A549 (cell line): ENCODE measurements at regions not wholly inside any gene's neighbourhood (a gene's known extent, or its start where the extent isn't known, plus 50 kb on each side); places are given as distances from the start of the nearest gene placed in this dataset.
A peak's percentile ranks its signal among the peaks of the same experiment; 100 is the strongest.

ENCODE experiments used
- ATAC-seq, 2 experiments: fragments of 200-7000 bp in 1 of 2; fragments of >200 bp in 1 of 2; cut with Nextera tagmentation in 1 of 2; cut with Tn5 transposase in 1 of 2; 3 replicates each; pipeline versions ENCODE4 v1.8.0 to v1.9.1; 2018 to 2020; ENCODE audit warnings: mild to moderate bottlenecking in 1 of 2, moderate library complexity in 1 of 2
- CTCF ChIA-PET: fragments of 300-600 bp; sonication (Branson Sonifier 250); formaldehyde crosslinking; extraction: SDS; loops from one replicate; lab custom pipeline; 2021; ENCODE audit warnings: antibody characterized with exemption, inconsistent platforms; lab: Yijun Ruan, JAX
- POLR2A ChIA-PET: fragments of 350-600 bp; formaldehyde crosslinking; extraction: SDS; loops from one replicate; lab custom pipeline; 2021; ENCODE audit warnings: antibody characterized with exemption, inconsistent platforms; lab: Yijun Ruan, JAX
- DNase-seq, 2 experiments: peaks; one replicate each; pipeline versions ENCODE4 v3.0.0 to v3.0.0-alpha.2; 2011 to 2016; ENCODE audit warnings: low read depth in 1 of 2, low spot score in 1 of 2
- FAIRE-seq: peaks from 2 replicates; lab custom pipeline; 2011; peaks lifted over from hg19 to GRCh38; lab: Jason Lieb, UNC
- H3K27ac ChIP-seq, 2 experiments: fragments of >200 bp; sonication (Bioruptor Twin); formaldehyde crosslinking; 3 replicates each; pipeline ENCODE4 v1.5.1; 2016 to 2017
- H3K4me1 ChIP-seq: fragments of >200 bp; sonication (Bioruptor Twin); formaldehyde crosslinking; 3 replicates; pipeline ENCODE4 v1.6.1; 2016
- H3K4me2 ChIP-seq: fragments of >200 bp; sonication (Bioruptor Twin); formaldehyde crosslinking; 3 replicates; pipeline ENCODE4 v1.6.1; 2016
- H3K4me3 ChIP-seq: fragments of >200 bp; sonication (Bioruptor Twin); formaldehyde crosslinking; 3 replicates; pipeline ENCODE4 v1.5.1; 2016
- H3K9me3 ChIP-seq: fragments of >200 bp; sonication (Bioruptor Twin); formaldehyde crosslinking; 3 replicates; pipeline ENCODE4 v1.6.1; 2016
- BCL3 ChIP-seq: fragments of >200 bp; sonication (Bioruptor Twin); formaldehyde crosslinking; IDR thresholded peaks from 3 replicates; pipeline ENCODE4 v1.6.1; 2016
- CEBPB ChIP-seq, 2 experiments: fragments of >200 bp in 1 of 2; sonication (Bioruptor Twin) in 1 of 2; formaldehyde crosslinking in 1 of 2; IDR thresholded peaks; 2 replicates each; pipeline ENCODE4 v1.6.1; 2012 to 2016
- EHF ChIP-seq: fragments of 250-450 bp; sonication (Bioruptor Pico); IDR thresholded peaks from 2 replicates; pipeline ENCODE4 v1.5.0; 2020; ENCODE audit warnings: mild to moderate bottlenecking
- HOXB13 ChIP-seq: fragments of 250-450 bp; sonication (Bioruptor Pico); IDR thresholded peaks from 2 replicates; pipeline ENCODE4 v1.5.0; 2020; ENCODE audit warnings: low read depth, mild to moderate bottlenecking, moderate library complexity
- HOXB5 ChIP-seq: fragments of 250-450 bp; sonication (Bioruptor Pico); IDR thresholded peaks from 2 replicates; pipeline ENCODE4 v1.5.0; 2020; ENCODE audit warnings: mild to moderate bottlenecking, moderate library complexity
- JUN ChIP-seq, 2 experiments: fragments of >200 bp; sonication (Bioruptor Twin); formaldehyde crosslinking; IDR thresholded peaks; 2 replicates in 1 of 2; 3 replicates in 1 of 2; pipeline ENCODE4 v1.6.1; 2016 to 2017
- JUNB ChIP-seq: fragments of >200 bp; sonication (Bioruptor Twin); formaldehyde crosslinking; IDR thresholded peaks from 2 replicates; pipeline ENCODE4 v1.6.1; 2016
- KDM5A ChIP-seq: fragments of 200-600 bp; sonication (generic); IDR thresholded peaks from 2 replicates; pipeline ENCODE4 v1.6.1; 2016; ENCODE audit warnings: antibody characterized with exemption, mild to moderate bottlenecking
- MYC ChIP-seq: IDR thresholded peaks from 2 replicates; pipeline ENCODE4 v1.6.1; 2012; ENCODE audit warnings: mild to moderate bottlenecking, inconsistent platforms, low read length, improper control_type of control experiment, borderline replicate concordance
- NFE2L2 ChIP-seq: fragments of 150-350 bp; conservative IDR thresholded peaks from 2 replicates; pipeline ENCODE4 v1.6.1; 2014; ENCODE audit warnings: low read length
- NR3C1 ChIP-seq: fragments of >200 bp; sonication (Bioruptor Twin); formaldehyde crosslinking; IDR thresholded peaks from 3 replicates; pipeline ENCODE4 v1.6.1; 2017
- RAD21 ChIP-seq, 2 experiments: fragments of >200 bp in 1 of 2; sonication (Bioruptor Twin) in 1 of 2; formaldehyde crosslinking in 1 of 2; IDR thresholded peaks in 1 of 2; conservative IDR thresholded peaks in 1 of 2; 2 replicates in 1 of 2; 3 replicates in 1 of 2; pipeline ENCODE4 v1.6.1; 2012 to 2018; ENCODE audit warnings: inconsistent platforms in 1 of 2
- RARB ChIP-seq: fragments of 250-450 bp; sonication (Bioruptor Pico); IDR thresholded peaks from 2 replicates; pipeline ENCODE4 v1.8.0; 2021; ENCODE audit warnings: mild to moderate bottlenecking, moderate library complexity
- RCOR1 ChIP-seq: fragments of 150-350 bp; IDR thresholded peaks from 2 replicates; pipeline ENCODE4 v1.6.1; 2014; ENCODE audit warnings: antibody characterized with exemption, low read length, low read depth
- SREBF2 ChIP-seq: fragments of 450-650 bp; IDR thresholded peaks from 2 replicates; pipeline ENCODE4 v1.6.1; 2014; ENCODE audit warnings: mild to moderate bottlenecking, moderate library complexity
- TFCP2L1 ChIP-seq: fragments of 250-450 bp; sonication (Bioruptor Pico); IDR thresholded peaks from 2 replicates; pipeline ENCODE4 v1.5.0; 2021; ENCODE audit warnings: mild to moderate bottlenecking
- ZC3H11A ChIP-seq: fragments of 450-650 bp; IDR thresholded peaks from 2 replicates; pipeline ENCODE4 v1.6.1; 2014; ENCODE audit warnings: antibody characterized with exemption, mild to moderate bottlenecking
- WGBS: methylation state at CpG from one replicate; pipeline ENCODE4 v1.1.6; 2017; ENCODE audit errors: missing lambda C conversion rate; 5-methylcytosine and 5-hydroxymethylcytosine counted together
- TF ChIP-seq, protein P1 (sequence below): fragments of 150-350 bp; IDR thresholded peaks from 2 replicates; pipeline ENCODE4 v1.6.1; 2014; ENCODE audit warnings: low read depth, mild to moderate bottlenecking, low read length
- TF ChIP-seq, protein P2 (sequence below): IDR thresholded peaks from 2 replicates; pipeline ENCODE4 v1.6.1; 2012; ENCODE audit warnings: low read depth, borderline replicate concordance
- TF ChIP-seq, protein P3 (sequence below): fragments of 250-450 bp; sonication (Bioruptor Pico); IDR thresholded peaks from 2 replicates; pipeline ENCODE4 v1.5.0; 2021; ENCODE audit warnings: mild to moderate bottlenecking, moderate library complexity, borderline replicate concordance

- FAIRE-seq (no peak), ATAC-seq (0 out of 6 replicates have a peak, but pooled peaks of 1 of the 2 experiments have one; percentile 19)
Observed at GRCh38 chr17:13352747-13353415, 248.8 kb downstream of the HS3ST3A1 start.

DNA sequence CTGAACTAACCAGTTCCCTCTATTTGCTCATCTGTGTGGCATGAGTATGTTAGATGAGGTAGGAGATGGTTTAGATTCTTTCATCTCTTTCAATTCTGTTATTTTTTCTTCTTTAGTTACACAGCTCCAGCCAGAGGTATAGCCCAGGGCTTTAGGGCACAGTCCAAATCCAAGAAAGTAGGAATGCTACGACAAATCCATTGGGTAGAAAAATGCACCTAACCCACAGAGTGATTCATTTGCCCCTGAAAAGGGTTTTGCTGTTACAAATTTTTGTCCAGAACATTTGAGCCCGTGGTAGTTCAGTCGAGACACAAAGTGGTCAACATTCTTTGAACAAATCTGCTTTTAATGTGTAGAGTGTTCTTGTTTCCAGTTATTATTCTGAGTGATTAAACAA lies 250.7 kb downstream of the HS3ST3A1 start:
- no peaks in the 10 kb centered on the region for H3K4me1 ChIP-seq
- no peak overlapping the region for H3K4me2 ChIP-seq
- no peak for DNase-seq
- ChIA-PET CTCF (interaction anchor here (0.9 to 2.3 kb wide), 3 partner anchors 8 to 14 kb away, joined by 3 to 9 read pairs (median 3); no protein-coding TSS in a partner anchor), POLR2A (no interaction called here)
- H3K4me3 ChIP-seq, result no peak overlapping the region
- H3K27ac ChIP-seq, result no peak overlapping the region
- ATAC-seq, result no peak
- H3K9me3 ChIP-seq, result peaks cover 19% of the 10 kb centered on the region
- no peak for FAIRE-seq
- TF ChIP-seq TFCP2L1 (CRISPR knock-in tag) (no peak), RAD21 (conservative IDR thresholded peaks at IDR 0.05 in 1 of 2, IDR thresholded peaks at IDR 0.05 in 1 of 2) (no peak), EHF (CRISPR knock-in tag) (no peak), MYC (no peak), BCL3 (no peak), ZC3H11A (no peak), RCOR1 (no peak), HOXB5 (CRISPR knock-in tag) (no peak), RARB (no peak), JUN (IDR thresholded peaks at IDR 0.05) (no peak)
- TF ChIP-seq, protein P1, sequence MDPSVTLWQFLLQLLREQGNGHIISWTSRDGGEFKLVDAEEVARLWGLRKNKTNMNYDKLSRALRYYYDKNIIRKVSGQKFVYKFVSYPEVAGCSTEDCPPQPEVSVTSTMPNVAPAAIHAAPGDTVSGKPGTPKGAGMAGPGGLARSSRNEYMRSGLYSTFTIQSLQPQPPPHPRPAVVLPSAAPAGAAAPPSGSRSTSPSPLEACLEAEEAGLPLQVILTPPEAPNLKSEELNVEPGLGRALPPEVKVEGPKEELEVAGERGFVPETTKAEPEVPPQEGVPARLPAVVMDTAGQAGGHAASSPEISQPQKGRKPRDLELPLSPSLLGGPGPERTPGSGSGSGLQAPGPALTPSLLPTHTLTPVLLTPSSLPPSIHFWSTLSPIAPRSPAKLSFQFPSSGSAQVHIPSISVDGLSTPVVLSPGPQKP, result no peak
- TF ChIP-seq, protein P2, sequence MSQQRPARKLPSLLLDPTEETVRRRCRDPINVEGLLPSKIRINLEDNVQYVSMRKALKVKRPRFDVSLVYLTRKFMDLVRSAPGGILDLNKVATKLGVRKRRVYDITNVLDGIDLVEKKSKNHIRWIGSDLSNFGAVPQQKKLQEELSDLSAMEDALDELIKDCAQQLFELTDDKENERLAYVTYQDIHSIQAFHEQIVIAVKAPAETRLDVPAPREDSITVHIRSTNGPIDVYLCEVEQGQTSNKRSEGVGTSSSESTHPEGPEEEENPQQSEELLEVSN, result no peak
- WGBS, result 11% methylated on average over 3 of the region's 3 CpGs

More at GRCh38 chr17:13352747-13353415, 248.8 kb downstream of the HS3ST3A1 start:
- Histone ChIP-seq H3K4me3 (no peak overlapping the region), H3K27ac (no peak overlapping the region)
- WGBS, result 33% methylated on average over 10 of the region's 10 CpGs
- TF ChIP-seq NFE2L2 (0 out of 2 replicates have a peak, but pooled peaks have one; percentile 2), RCOR1 (no peak)
- TF ChIP-seq, all 56 proteins: peak for 1
- ChIA-PET POLR2A (no interaction called here), CTCF (interaction anchor here (1.1 to 2.0 kb wide), 4 partner anchors 9 to 948 kb away, joined by 3 to 8 read pairs (median 3); partner anchors contain the start of gene HS3ST3B1)
- no peak overlapping the region for H3K4me2 ChIP-seq
- H3K9me3 ChIP-seq, result 0 out of 3 replicates have a peak, but pooled peaks cover 10% of the 10 kb centered on the region
- H3K4me1 ChIP-seq, result no peaks in the 10 kb centered on the region
- DNase-seq, result no peak

- TF ChIP-seq JUNB, result no peak
- TF ChIP-seq SREBF2, result no peak
- no peak for TF ChIP-seq KDM5A
- no peak for TF ChIP-seq NFE2L2
- TF ChIP-seq, protein P3, sequence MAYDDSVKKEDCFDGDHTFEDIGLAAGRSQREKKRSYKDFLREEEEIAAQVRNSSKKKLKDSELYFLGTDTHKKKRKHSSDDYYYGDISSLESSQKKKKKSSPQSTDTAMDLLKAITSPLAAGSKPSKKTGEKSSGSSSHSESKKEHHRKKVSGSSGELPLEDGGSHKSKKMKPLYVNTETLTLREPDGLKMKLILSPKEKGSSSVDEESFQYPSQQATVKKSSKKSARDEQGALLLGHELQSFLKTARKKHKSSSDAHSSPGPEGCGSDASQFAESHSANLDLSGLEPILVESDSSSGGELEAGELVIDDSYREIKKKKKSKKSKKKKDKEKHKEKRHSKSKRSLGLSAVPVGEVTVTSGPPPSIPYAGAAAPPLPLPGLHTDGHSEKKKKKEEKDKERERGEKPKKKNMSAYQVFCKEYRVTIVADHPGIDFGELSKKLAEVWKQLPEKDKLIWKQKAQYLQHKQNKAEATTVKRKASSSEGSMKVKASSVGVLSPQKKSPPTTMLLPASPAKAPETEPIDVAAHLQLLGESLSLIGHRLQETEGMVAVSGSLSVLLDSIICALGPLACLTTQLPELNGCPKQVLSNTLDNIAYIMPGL (CRISPR knock-in tag), result no peak
- TF ChIP-seq NR3C1, result no peak
- TF ChIP-seq RARB, result no peak
- TF ChIP-seq HOXB5 (CRISPR knock-in tag), result no peak
- TF ChIP-seq CEBPB (IDR thresholded peaks at IDR 0.05), result no peak
- no peak for TF ChIP-seq BCL3
- TF ChIP-seq HOXB13 (CRISPR knock-in tag), result no peak
- Histone ChIP-seq H3K9me3 (peaks cover 24% of the 10 kb centered on the region), H3K27ac (no peak overlapping the region), H3K4me3 (no peak overlapping the region), H3K4me2 (no peak overlapping the region), H3K4me1 (no peaks in the 10 kb centered on the region)
- ATAC-seq, result no peak
- DNase-seq, result no peak
- 68% methylated on average over 9 of the region's 9 CpGs for WGBS
- POLR2A ChIA-PET, result no interaction called here
- CTCF ChIA-PET, result interaction anchor here (0.9 to 2.3 kb wide), 3 partner anchors 9 to 13 kb away, joined by 3 to 9 read pairs (median 4); no protein-coding TSS in a partner anchor
- FAIRE-seq, result no peak
Observed at GRCh38 chr17:13350466-13350865, 251.3 kb downstream of the HS3ST3A1 start.
